ENCODE measurements at regions not wholly inside any gene's neighbourhood (a gene's known extent, or its start where the extent isn't known, plus 50 kb on each side); places are given as distances from the start of the nearest gene placed in this dataset.

DNA sequence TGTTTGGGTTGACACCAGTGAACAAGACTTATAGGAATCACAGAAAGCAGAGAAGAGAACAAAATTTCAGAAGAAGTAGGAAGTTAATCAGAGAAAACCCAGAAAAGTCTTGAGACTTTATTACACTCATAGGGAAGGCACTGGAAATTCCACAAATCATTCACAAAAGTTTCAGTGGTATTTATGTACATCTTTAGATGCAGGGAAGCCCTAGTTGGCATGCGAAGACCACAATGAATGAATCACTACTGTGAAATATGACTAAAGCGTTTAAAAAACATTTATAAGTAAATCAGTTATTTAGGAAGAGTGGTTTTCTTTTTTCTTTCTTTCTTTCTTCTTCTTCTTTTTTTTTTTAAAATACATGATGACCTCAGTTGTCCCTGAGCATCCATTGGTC lies 105.1 kb downstream of the NUP35 start:
- no peak for TF ChIP-seq CTCF (conservative IDR thresholded peaks at IDR 0.05)
- H3K36me3 Mint-ChIP-seq = no peaks in the 10 kb centered on the region
- no peak overlapping the region for H3K27ac Mint-ChIP-seq
- no peaks in the 10 kb centered on the region for H3K9me3 Mint-ChIP-seq
- no peaks in the 10 kb centered on the region for H3K27me3 Mint-ChIP-seq
- no peak for DNase-seq (ENCODE audit: extremely low spot score, unreplicated experiment)
- H3K4me1 Mint-ChIP-seq (ENCODE audit: unreplicated experiment) = no peaks in the 10 kb centered on the region
- no peak overlapping the region for H3K4me3 Mint-ChIP-seq

- no peaks in the 10 kb centered on the region for H3K27me3 Mint-ChIP-seq
- no peak overlapping the region for H3K27ac Mint-ChIP-seq
- H3K4me3 Mint-ChIP-seq = no peak overlapping the region
- no peaks in the 10 kb centered on the region for H3K4me1 Mint-ChIP-seq (ENCODE audit: unreplicated experiment)
- DNase-seq (ENCODE audit: extremely low spot score, unreplicated experiment) = no peak
- no peaks in the 10 kb centered on the region for H3K9me3 Mint-ChIP-seq
- no peaks in the 10 kb centered on the region for H3K36me3 Mint-ChIP-seq
- TF ChIP-seq CTCF (conservative IDR thresholded peaks at IDR 0.05) = no peak
Measured at GRCh38 chr2:183232161-183232865, 108.1 kb downstream of the NUP35 start.

GRCh38 chr2:183242937-183243336 lies 118.7 kb downstream of the NUP35 start:
- no peak for DNase-seq (ENCODE audit: extremely low spot score, unreplicated experiment)
- Mint-ChIP-seq H3K27ac (no peak overlapping the region), H3K9me3 (peaks cover 4% of the 10 kb centered on the region), H3K36me3 (no peaks in the 10 kb centered on the region), H3K4me3 (no peak overlapping the region), H3K4me1 (ENCODE audit: unreplicated experiment) (no peaks in the 10 kb centered on the region), H3K27me3 (no peaks in the 10 kb centered on the region)
- TF ChIP-seq CTCF (conservative IDR thresholded peaks at IDR 0.05) = no peak

- no peak overlapping the region for H3K27ac Mint-ChIP-seq
- TF ChIP-seq CTCF (conservative IDR thresholded peaks at IDR 0.05) = no peak
- no peaks in the 10 kb centered on the region for H3K36me3 Mint-ChIP-seq
- no peak overlapping the region for H3K4me3 Mint-ChIP-seq
- no peak for DNase-seq (ENCODE audit: extremely low spot score, unreplicated experiment)
- H3K27me3 Mint-ChIP-seq = no peaks in the 10 kb centered on the region
- H3K4me1 Mint-ChIP-seq (ENCODE audit: unreplicated experiment) = no peaks in the 10 kb centered on the region
- peaks cover under 1% of the 10 kb centered on the region for H3K9me3 Mint-ChIP-seq
Measured at GRCh38 chr2:183243758-183244157, 119.5 kb downstream of the NUP35 start.

- DNase-seq (ENCODE audit: extremely low spot score, unreplicated experiment) = no peak
- no peak overlapping the region for H3K27ac Mint-ChIP-seq
- no peak for TF ChIP-seq CTCF (conservative IDR thresholded peaks at IDR 0.05)
- H3K4me3 Mint-ChIP-seq = no peak overlapping the region
- no peaks in the 10 kb centered on the region for H3K27me3 Mint-ChIP-seq
- H3K36me3 Mint-ChIP-seq = no peaks in the 10 kb centered on the region
- no peaks in the 10 kb centered on the region for H3K4me1 Mint-ChIP-seq (ENCODE audit: unreplicated experiment)
- H3K9me3 Mint-ChIP-seq = no peaks in the 10 kb centered on the region
Measured at GRCh38 chr2:183244300-183244844, 120.1 kb downstream of the NUP35 start.

All from type B pancreatic cell (in vitro differentiated cells).